Right lobe of liver (tissue), 4 donors: ENCODE measurements at regions not wholly inside any gene's neighbourhood (a gene's known extent, or its start where the extent isn't known, plus 50 kb on each side); places are given as distances from the start of the nearest gene placed in this dataset.

Experiments used
- POLR2A ChIP-seq: fragments of 450-650 bp; IDR thresholded peaks from one replicate; pipeline ENCODE4 v1.6.1; 2017; ENCODE audit warnings: antibody characterized with exemption, mild to moderate bottlenecking
- TF ChIP-seq, protein P1 (sequence below), 4 donors: fragments of 200-600 bp in 3 of 4; fragments of 450-650 bp in 1 of 4; IDR thresholded peaks; one replicate each; pipeline versions ENCODE4 v1.5.1 to v1.8.0; 2016 to 2022; ENCODE audit warnings: antibody characterized with exemption in 4 of 4, mild to moderate bottlenecking in 2 of 4
- donor health status: DM: no; HTN: no; CAD: no.
- donor health status: DM: no; HTN: no; CAD: no.
- donor health status: DM: no; HTN: yes; CAD: no.

DNA sequence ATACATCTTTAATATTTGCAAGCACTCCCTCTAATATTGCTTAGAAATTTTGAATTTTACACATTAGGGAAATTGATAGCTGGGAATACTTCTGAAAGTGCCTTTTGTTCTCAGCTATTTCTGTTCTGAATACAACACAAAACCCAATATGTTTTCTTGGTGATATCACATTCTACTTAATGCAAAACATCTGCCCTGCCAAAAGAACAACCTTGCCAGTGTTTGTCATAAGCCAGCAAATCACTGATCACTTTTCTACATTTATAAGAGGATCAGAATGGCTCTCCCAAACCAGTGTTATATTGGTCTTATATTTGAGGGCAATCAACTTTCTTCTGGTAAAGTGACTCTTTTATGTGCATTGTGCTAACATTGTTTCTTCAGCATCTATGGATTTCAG lies 126.8 kb upstream of the APOOL start:
- TF ChIP-seq, protein P1, sequence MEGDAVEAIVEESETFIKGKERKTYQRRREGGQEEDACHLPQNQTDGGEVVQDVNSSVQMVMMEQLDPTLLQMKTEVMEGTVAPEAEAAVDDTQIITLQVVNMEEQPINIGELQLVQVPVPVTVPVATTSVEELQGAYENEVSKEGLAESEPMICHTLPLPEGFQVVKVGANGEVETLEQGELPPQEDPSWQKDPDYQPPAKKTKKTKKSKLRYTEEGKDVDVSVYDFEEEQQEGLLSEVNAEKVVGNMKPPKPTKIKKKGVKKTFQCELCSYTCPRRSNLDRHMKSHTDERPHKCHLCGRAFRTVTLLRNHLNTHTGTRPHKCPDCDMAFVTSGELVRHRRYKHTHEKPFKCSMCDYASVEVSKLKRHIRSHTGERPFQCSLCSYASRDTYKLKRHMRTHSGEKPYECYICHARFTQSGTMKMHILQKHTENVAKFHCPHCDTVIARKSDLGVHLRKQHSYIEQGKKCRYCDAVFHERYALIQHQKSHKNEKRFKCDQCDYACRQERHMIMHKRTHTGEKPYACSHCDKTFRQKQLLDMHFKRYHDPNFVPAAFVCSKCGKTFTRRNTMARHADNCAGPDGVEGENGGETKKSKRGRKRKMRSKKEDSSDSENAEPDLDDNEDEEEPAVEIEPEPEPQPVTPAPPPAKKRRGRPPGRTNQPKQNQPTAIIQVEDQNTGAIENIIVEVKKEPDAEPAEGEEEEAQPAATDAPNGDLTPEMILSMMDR (IDR thresholded peaks at IDR 0.05) = no peak
- TF ChIP-seq POLR2A = no peak
